ENCODE measurements at regions not wholly inside any gene's neighbourhood (a gene's known extent, or its start where the extent isn't known, plus 50 kb on each side); places are given as distances from the start of the nearest gene placed in this dataset.

- TF ChIP-seq, protein P1, sequence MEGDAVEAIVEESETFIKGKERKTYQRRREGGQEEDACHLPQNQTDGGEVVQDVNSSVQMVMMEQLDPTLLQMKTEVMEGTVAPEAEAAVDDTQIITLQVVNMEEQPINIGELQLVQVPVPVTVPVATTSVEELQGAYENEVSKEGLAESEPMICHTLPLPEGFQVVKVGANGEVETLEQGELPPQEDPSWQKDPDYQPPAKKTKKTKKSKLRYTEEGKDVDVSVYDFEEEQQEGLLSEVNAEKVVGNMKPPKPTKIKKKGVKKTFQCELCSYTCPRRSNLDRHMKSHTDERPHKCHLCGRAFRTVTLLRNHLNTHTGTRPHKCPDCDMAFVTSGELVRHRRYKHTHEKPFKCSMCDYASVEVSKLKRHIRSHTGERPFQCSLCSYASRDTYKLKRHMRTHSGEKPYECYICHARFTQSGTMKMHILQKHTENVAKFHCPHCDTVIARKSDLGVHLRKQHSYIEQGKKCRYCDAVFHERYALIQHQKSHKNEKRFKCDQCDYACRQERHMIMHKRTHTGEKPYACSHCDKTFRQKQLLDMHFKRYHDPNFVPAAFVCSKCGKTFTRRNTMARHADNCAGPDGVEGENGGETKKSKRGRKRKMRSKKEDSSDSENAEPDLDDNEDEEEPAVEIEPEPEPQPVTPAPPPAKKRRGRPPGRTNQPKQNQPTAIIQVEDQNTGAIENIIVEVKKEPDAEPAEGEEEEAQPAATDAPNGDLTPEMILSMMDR (conservative IDR thresholded peaks at IDR 0.05; ENCODE audit: low read length) = no peak
- TF ChIP-seq EZH2phosphoT487 (IDR thresholded peaks at IDR 0.05; ENCODE audit: borderline replicate concordance) = no peak
These were observed 150.8 kb downstream of the CYB561 start for GRCh38 chr17:63295288-63295687.
